Endodermal cell (in vitro differentiated cells): ENCODE measurements at regions not wholly inside any gene's neighbourhood (a gene's known extent, or its start where the extent isn't known, plus 50 kb on each side); places are given as distances from the start of the nearest gene placed in this dataset.
A peak's percentile ranks its signal among the peaks of the same experiment; 100 is the strongest.

Experiments
- DNase-seq: peaks from one replicate; pipeline ENCODE4 v3.0.0-alpha.2; 2017
- H3K27ac ChIP-seq: 2 replicates; pipeline ENCODE4 v1.5.1; 2013; ENCODE audit warnings: mild to moderate bottlenecking, low read depth, low read length, moderate library complexity
- H3K27me3 ChIP-seq: 2 replicates; pipeline ENCODE4 v1.6.1; 2013; ENCODE audit warnings: mild to moderate bottlenecking, low read length, moderate library complexity; ENCODE audit not compliant: insufficient read depth, control insufficient read depth, poor library complexity, severe bottlenecking
- H3K36me3 ChIP-seq: 2 replicates; pipeline ENCODE4 v1.7.0; 2013; ENCODE audit warnings: mild to moderate bottlenecking, low read length, moderate library complexity; ENCODE audit not compliant: control insufficient read depth, insufficient read depth
- H3K4me1 ChIP-seq: one replicate; pipeline ENCODE4 v1.7.0; 2013; ENCODE audit warnings: low read length; ENCODE audit not compliant: control insufficient read depth, insufficient read depth
- H3K4me3 ChIP-seq: 2 replicates; pipeline ENCODE4 v1.5.1; 2013; ENCODE audit warnings: mild to moderate bottlenecking, low read length, moderate library complexity
- H3K9ac ChIP-seq: 2 replicates; pipeline ENCODE4 v1.6.1; 2013; ENCODE audit warnings: mild to moderate bottlenecking, low read length, moderate library complexity; ENCODE audit not compliant: poor library complexity, severe bottlenecking; ENCODE audit errors: extremely low read depth
- H3K9me3 ChIP-seq: 2 replicates; pipeline ENCODE4 v1.6.1; 2013; ENCODE audit warnings: mild to moderate bottlenecking, low read length, moderate library complexity; ENCODE audit not compliant: control insufficient read depth
- H3K27ac Mint-ChIP-seq: 2 replicates; pipeline ENCODE4 v1.8.0; 2020; ENCODE audit warnings: mixed read lengths
- H3K27me3 Mint-ChIP-seq: 2 replicates; pipeline ENCODE4 v1.8.0; 2021; ENCODE audit warnings: mild to moderate bottlenecking, mixed read lengths; ENCODE audit not compliant: insufficient read depth
- H3K36me3 Mint-ChIP-seq: 2 replicates; pipeline ENCODE4 v1.8.0; 2020; ENCODE audit warnings: low read depth, mixed read lengths
- H3K4me1 Mint-ChIP-seq: 2 replicates; pipeline ENCODE4 v1.8.0; 2020; ENCODE audit warnings: mixed read lengths
- H3K4me3 Mint-ChIP-seq: 2 replicates; pipeline ENCODE4 v1.8.0; 2020; ENCODE audit warnings: mild to moderate bottlenecking, moderate library complexity, mixed read lengths
- H3K9me3 Mint-ChIP-seq: 2 replicates; pipeline ENCODE4 v1.8.0; 2020; ENCODE audit warnings: mild to moderate bottlenecking, mixed read lengths
- CTCF ChIP-seq: fragments of 200-600 bp; sonication (generic); conservative IDR thresholded peaks from 2 replicates; pipeline ENCODE4 v1.5.0; 2021; ENCODE audit warnings: antibody characterized with exemption, mild to moderate bottlenecking
- WGBS, 2 experiments: methylation state at CpG; one replicate each; pipeline versions ENCODE4 v1.1.5 to v1.1.7; 2013; ENCODE audit warnings: missing lambda C conversion rate in 2 of 2, mixed read lengths in 1 of 2; ENCODE audit not compliant: insufficient coverage in 1 of 2, insufficient read length in 1 of 2; 5-methylcytosine and 5-hydroxymethylcytosine counted together

- 76 to 92% methylated on average over 2 to 4 of the region's 4 CpGs for WGBS, 2 experiments
- H3K36me3 ChIP-seq: no peaks in the 10 kb centered on the region
- Mint-ChIP-seq H3K27me3 (peaks cover 19% of the 10 kb centered on the region), H3K4me3 (no peak overlapping the region), H3K27ac (no peak overlapping the region), H3K9me3 (no peaks in the 10 kb centered on the region), H3K4me1 (peaks cover 17% of the 10 kb centered on the region), H3K36me3 (no peaks in the 10 kb centered on the region)
- H3K27me3 ChIP-seq: no peaks in the 10 kb centered on the region
- H3K4me1 ChIP-seq: no peaks in the 10 kb centered on the region
- no peak overlapping the region for H3K9ac ChIP-seq
- no peak for TF ChIP-seq CTCF
- no peaks in the 10 kb centered on the region for H3K9me3 ChIP-seq
- DNase-seq: no peak
- H3K27ac ChIP-seq: no peak overlapping the region
- H3K4me3 ChIP-seq: no peak overlapping the region
Measured at GRCh38 chr2:172248381-172248780, 145.7 kb upstream of the DLX2 start.

GRCh38 chr2:172248785-172249187 lies 146.1 kb upstream of the DLX2 start:
- WGBS, 2 experiments: 75 to 81% methylated on average over 1 of the region's 1 CpG
- Mint-ChIP-seq H3K36me3 (no peaks in the 10 kb centered on the region), H3K27ac (no peak overlapping the region), H3K9me3 (no peaks in the 10 kb centered on the region), H3K4me1 (peaks cover 17% of the 10 kb centered on the region), H3K4me3 (no peak overlapping the region), H3K27me3 (peaks cover 16% of the 10 kb centered on the region)
- Histone ChIP-seq H3K4me1 (no peaks in the 10 kb centered on the region), H3K36me3 (no peaks in the 10 kb centered on the region), H3K9me3 (no peaks in the 10 kb centered on the region), H3K27me3 (no peaks in the 10 kb centered on the region), H3K27ac (no peak overlapping the region), H3K9ac (no peak overlapping the region), H3K4me3 (no peak overlapping the region)
- TF ChIP-seq CTCF: no peak
- peak; percentile 52 for DNase-seq

GRCh38 chr2:172249334-172249733 lies 146.6 kb upstream of the DLX2 start:
- no peaks in the 10 kb centered on the region for H3K9me3 Mint-ChIP-seq
- 77 to 92% methylated on average over 2 of the region's 2 CpGs for WGBS, 2 experiments
- no peak for TF ChIP-seq CTCF
- no peaks in the 10 kb centered on the region for H3K9me3 ChIP-seq
- H3K36me3 Mint-ChIP-seq: no peaks in the 10 kb centered on the region
- H3K4me1 Mint-ChIP-seq: peaks cover 17% of the 10 kb centered on the region
- H3K36me3 ChIP-seq: no peaks in the 10 kb centered on the region
- H3K4me3 Mint-ChIP-seq: no peak overlapping the region
- H3K4me1 ChIP-seq: no peaks in the 10 kb centered on the region
- peaks cover 16% of the 10 kb centered on the region for H3K27me3 Mint-ChIP-seq
- H3K27ac Mint-ChIP-seq: no peak overlapping the region
- H3K4me3 ChIP-seq: no peak overlapping the region
- no peak overlapping the region for H3K9ac ChIP-seq
- no peaks in the 10 kb centered on the region for H3K27me3 ChIP-seq
- no peak for DNase-seq
- no peak overlapping the region for H3K27ac ChIP-seq
